ENCODE measurements at regions not wholly inside any gene's neighbourhood (a gene's known extent, or its start where the extent isn't known, plus 50 kb on each side); places are given as distances from the start of the nearest gene placed in this dataset.

DNA sequence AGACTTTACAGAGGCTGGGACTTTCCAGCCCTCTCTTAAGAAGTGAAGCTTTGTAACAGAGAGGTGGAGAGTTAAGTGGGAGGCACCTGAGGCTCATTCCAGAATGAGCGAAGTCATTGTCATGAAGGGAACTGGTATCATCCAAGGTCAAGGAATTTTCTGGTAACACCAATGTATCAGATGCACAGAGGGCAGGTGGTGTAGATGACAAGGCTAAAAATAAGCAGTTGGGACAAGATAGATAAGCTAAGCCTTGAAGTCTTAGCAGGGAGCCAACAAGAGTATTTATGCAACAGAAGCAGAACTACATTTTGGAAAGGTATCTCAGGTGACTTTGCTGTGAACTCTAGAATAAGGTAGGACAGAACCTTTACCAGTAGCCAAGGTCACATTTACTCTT is 257.0 kb upstream of the AUTS2 start:
- no peak overlapping the region for H3K27ac ChIP-seq
- ATAC-seq (no peak), DNase-seq (no peak)
- H3K27me3 ChIP-seq (ENCODE audit: low read depth), result no peaks in the 10 kb centered on the region
- no peaks in the 10 kb centered on the region for H3K4me1 ChIP-seq
- intact Hi-C loops (cut with DNase I), result no loop called here
- no peaks in the 10 kb centered on the region for H3K36me3 ChIP-seq
- TF ChIP-seq, protein P1, sequence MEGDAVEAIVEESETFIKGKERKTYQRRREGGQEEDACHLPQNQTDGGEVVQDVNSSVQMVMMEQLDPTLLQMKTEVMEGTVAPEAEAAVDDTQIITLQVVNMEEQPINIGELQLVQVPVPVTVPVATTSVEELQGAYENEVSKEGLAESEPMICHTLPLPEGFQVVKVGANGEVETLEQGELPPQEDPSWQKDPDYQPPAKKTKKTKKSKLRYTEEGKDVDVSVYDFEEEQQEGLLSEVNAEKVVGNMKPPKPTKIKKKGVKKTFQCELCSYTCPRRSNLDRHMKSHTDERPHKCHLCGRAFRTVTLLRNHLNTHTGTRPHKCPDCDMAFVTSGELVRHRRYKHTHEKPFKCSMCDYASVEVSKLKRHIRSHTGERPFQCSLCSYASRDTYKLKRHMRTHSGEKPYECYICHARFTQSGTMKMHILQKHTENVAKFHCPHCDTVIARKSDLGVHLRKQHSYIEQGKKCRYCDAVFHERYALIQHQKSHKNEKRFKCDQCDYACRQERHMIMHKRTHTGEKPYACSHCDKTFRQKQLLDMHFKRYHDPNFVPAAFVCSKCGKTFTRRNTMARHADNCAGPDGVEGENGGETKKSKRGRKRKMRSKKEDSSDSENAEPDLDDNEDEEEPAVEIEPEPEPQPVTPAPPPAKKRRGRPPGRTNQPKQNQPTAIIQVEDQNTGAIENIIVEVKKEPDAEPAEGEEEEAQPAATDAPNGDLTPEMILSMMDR (IDR thresholded peaks at IDR 0.05), result no peak
- H3K9me3 ChIP-seq, result no peaks in the 10 kb centered on the region
- H3K4me3 ChIP-seq, result no peak overlapping the region

- DNase-seq, result no peak
- intact Hi-C loops (cut with DNase I), result no loop called here
- TF ChIP-seq, protein P1 (IDR thresholded peaks at IDR 0.05), result no peak
- no peaks in the 10 kb centered on the region for H3K27me3 ChIP-seq (ENCODE audit: low read depth)
- H3K27ac ChIP-seq, result no peak overlapping the region
- ATAC-seq, result no peak
- H3K4me1 ChIP-seq, result no peaks in the 10 kb centered on the region
- H3K9me3 ChIP-seq, result no peaks in the 10 kb centered on the region
- no peaks in the 10 kb centered on the region for H3K36me3 ChIP-seq
- no peak overlapping the region for H3K4me3 ChIP-seq
Observed at GRCh38 chr7:69342154-69342884, 256.0 kb upstream of the AUTS2 start.

DNA sequence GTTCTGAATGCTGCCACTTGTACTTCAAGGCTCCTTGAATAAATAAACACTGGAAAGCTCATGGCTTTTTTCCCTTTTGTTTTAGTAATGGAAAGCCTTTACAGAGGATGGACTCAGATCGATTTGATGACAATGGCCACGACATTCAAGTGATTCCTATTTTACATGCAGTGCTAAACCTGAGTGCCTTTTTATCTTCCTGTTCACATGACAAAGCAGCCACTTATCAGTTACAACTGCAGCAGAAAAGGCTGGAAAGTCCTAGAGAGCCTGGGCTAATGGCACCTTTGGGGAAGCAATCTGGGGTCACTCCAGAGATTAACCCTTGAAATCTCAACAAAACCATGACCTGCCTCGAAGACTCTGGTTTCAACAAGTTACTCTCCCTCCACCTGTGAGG is 249.0 kb upstream of the AUTS2 start:
- DNase-seq (no peak), ATAC-seq (no peak)
- H3K27me3 ChIP-seq (ENCODE audit: low read depth), result no peaks in the 10 kb centered on the region
- intact Hi-C loops (cut with DNase I), result no loop called here
- H3K4me3 ChIP-seq, result no peak overlapping the region
- H3K27ac ChIP-seq, result no peak overlapping the region
- no peaks in the 10 kb centered on the region for H3K9me3 ChIP-seq
- TF ChIP-seq, protein P1 (IDR thresholded peaks at IDR 0.05), result no peak
- H3K4me1 ChIP-seq, result no peaks in the 10 kb centered on the region
- H3K36me3 ChIP-seq, result no peaks in the 10 kb centered on the region

- TF ChIP-seq, protein P1 (IDR thresholded peaks at IDR 0.05), result no peak
- Histone ChIP-seq H3K36me3 (no peaks in the 10 kb centered on the region), H3K27me3 (ENCODE audit: low read depth) (no peaks in the 10 kb centered on the region), H3K9me3 (no peaks in the 10 kb centered on the region), H3K4me1 (no peaks in the 10 kb centered on the region), H3K27ac (no peak overlapping the region), H3K4me3 (no peak overlapping the region)
- intact Hi-C loops (cut with DNase I), result no loop called here
- DNase-seq (no peak), ATAC-seq (no peak)
Observed at GRCh38 chr7:69358163-69358821, 240.0 kb upstream of the AUTS2 start.

DNA sequence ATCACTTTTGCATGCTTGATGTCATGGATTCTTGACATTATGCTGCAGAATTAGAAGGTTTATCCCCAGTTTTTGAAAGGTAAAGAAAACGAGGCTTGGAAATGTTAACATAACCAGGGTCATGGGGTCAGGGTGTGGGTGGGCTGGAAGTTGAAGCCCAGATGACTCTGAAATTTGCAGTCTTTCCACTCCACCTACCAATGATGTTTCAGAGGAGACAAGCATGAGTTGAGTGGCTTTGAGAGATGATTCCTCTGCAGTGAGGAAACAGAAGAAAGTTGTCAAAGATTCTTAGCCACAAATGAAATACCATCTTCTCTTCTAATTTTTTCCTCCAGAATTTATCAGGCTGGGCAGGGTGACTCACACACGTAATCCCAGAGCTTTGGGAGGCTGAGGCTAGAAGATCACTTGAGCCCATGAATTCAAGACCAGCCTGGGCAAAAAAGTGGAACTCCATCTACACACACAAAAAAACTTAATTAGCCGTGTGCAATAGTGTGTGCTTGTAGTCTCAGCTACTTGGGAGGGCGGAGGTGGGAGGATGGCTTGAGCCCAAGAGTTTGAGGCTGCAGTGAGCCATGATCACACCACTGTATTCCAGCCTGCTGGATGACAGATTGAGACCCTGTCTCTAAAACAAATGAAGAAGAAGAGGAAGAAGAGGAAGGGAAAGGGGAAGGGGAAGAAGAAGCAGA is 239.1 kb upstream of the AUTS2 start:
- H3K9me3 ChIP-seq, result no peaks in the 10 kb centered on the region
- no peaks in the 10 kb centered on the region for H3K36me3 ChIP-seq
- intact Hi-C loops (cut with DNase I), result no loop called here
- no peak overlapping the region for H3K27ac ChIP-seq
- H3K27me3 ChIP-seq (ENCODE audit: low read depth), result no peaks in the 10 kb centered on the region
- TF ChIP-seq, protein P1 (IDR thresholded peaks at IDR 0.05), result no peak
- DNase-seq, result no peak
- no peaks in the 10 kb centered on the region for H3K4me1 ChIP-seq
- no peak for ATAC-seq
- H3K4me3 ChIP-seq, result no peak overlapping the region

All from lower lobe of right lung (tissue), 2 donors.